Cardiac muscle cell (in vitro differentiated cells and primary cell): ENCODE measurements at regions not wholly inside any gene's neighbourhood (a gene's known extent, or its start where the extent isn't known, plus 50 kb on each side); places are given as distances from the start of the nearest gene placed in this dataset.

ENCODE experiments used
- DNase-seq, 2 donors: peaks; one replicate each; pipeline versions ENCODE4 v3.0.0 to v3.0.0-alpha.2; 2010 to 2017; ENCODE audit warnings: low read depth in 1 of 2, low spot score in 1 of 2
- H3K27ac ChIP-seq: fragments of 200-600 bp; sonication (generic); 2 replicates; pipeline ENCODE4 v1.5.1; 2016
- H3K27me3 ChIP-seq: fragments of 200-600 bp; sonication (generic); 2 replicates; pipeline ENCODE4 v1.6.0; 2016; ENCODE audit warnings: control low read depth
- H3K36me3 ChIP-seq: fragments of 200-600 bp; sonication (generic); 2 replicates; pipeline ENCODE4 v1.5.1; 2016; ENCODE audit warnings: control low read depth
- H3K4me1 ChIP-seq: fragments of 200-600 bp; sonication (generic); 2 replicates; pipeline ENCODE4 v1.8.1; 2017; ENCODE audit warnings: low read depth, mild to moderate bottlenecking, mixed run types
- H3K4me3 ChIP-seq: fragments of 200-600 bp; sonication (generic); 2 replicates; pipeline ENCODE4 v1.5.1; 2016; ENCODE audit warnings: mild to moderate bottlenecking
- H3K9me3 ChIP-seq: fragments of 200-600 bp; sonication (generic); 2 replicates; pipeline ENCODE4 v1.5.1; 2017; ENCODE audit warnings: low read depth, mild to moderate bottlenecking, control low read depth
- CTCF ChIP-seq: IDR thresholded peaks from 2 replicates; pipeline ENCODE4 v1.5.1; 2012; ENCODE audit warnings: low read depth, mild to moderate bottlenecking, low read length

DNA sequence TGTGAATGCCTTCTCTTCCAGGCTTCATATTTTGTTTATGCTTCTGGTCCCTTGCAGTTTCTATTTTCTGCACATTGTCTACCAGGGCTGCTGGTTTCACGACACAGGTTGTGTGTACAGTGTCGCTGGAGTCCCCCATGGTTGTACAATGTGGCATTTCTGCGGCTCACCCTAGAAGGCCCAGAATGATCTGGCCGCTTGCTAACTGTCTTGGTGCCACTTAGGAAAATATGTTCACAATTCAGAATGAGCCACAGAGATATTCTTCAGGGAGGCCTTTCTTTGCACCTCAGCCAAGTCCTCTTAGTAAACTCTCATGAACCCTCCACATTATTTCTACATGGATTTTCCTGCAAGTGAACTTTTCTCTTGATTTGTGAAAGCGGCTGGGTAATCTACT, 195.4 kb downstream of the SUDS3 start:
- Histone ChIP-seq H3K4me1 (no peaks in the 10 kb centered on the region), H3K27me3 (no peaks in the 10 kb centered on the region), H3K4me3 (no peak overlapping the region), H3K27ac (no peak overlapping the region), H3K36me3 (no peaks in the 10 kb centered on the region), H3K9me3 (no peaks in the 10 kb centered on the region)
- DNase-seq = no peak
- TF ChIP-seq CTCF = no peak

DNA sequence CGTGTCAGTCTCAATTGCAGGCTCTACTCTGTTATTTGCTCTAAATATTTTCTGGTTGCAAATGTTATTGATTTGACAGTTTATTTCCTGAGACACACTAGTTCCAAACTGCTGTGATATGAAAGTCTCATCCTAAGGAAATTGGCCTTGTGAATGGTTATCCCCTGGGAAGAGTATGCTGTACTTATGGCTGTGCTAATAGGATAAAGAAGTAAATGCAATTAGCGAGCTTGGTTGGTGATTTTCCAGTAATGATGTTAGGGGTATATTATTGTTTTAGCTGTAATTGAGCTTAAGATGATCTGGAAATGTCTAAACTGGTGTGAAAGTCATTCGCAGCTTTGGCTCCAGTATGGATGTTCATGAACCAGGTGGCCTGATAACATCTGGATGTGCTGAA, 197.9 kb downstream of the SUDS3 start:
- no peak for TF ChIP-seq CTCF
- Histone ChIP-seq H3K4me3 (no peak overlapping the region), H3K36me3 (no peaks in the 10 kb centered on the region), H3K27me3 (no peaks in the 10 kb centered on the region), H3K27ac (no peak overlapping the region), H3K4me1 (no peaks in the 10 kb centered on the region), H3K9me3 (no peaks in the 10 kb centered on the region)
- no peak for DNase-seq

DNA sequence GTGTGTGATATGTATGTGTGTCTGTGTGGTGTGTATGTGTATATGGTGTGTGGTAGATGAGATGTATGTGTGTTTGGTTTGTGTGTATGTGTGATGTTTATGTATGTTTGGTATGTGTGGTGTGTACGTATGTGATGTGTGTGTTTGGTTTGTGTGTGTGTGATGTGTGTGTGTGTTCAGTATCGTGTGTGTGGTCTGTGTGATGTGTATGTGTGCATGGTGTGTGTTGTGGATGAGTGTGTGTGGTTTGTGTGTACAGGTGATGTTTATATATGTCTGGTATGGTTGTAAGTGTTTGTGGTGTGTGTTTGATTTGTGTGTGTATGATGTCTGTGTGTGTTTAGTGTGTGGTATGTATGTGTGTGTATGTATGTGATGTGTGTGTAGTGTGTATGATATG, 199.4 kb downstream of the SUDS3 start:
- Histone ChIP-seq H3K27ac (no peak overlapping the region), H3K9me3 (no peaks in the 10 kb centered on the region), H3K4me1 (no peaks in the 10 kb centered on the region), H3K27me3 (no peaks in the 10 kb centered on the region), H3K36me3 (no peaks in the 10 kb centered on the region), H3K4me3 (no peak overlapping the region)
- no peak for DNase-seq
- no peak for TF ChIP-seq CTCF

DNA sequence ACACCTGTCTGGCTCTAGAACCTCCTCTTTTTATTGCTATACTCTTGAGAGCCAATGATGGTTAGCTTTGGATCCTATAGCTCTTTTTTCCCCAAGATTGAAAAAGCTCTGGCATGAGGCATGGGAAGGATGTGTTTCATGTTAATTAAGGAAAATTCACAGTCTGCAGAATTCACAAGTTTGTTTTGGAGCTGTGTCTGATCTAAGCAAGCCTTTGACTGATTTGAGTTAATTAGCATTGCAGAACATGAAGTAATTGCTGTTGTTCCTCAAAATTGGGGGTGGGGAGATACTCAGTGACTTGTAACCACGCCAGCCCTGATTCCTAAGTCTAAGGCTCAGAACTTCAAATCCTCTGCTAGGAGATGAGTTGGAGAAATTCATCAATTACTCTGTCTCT, 205.0 kb downstream of the SUDS3 start:
- H3K9me3 ChIP-seq = no peaks in the 10 kb centered on the region

DNA sequence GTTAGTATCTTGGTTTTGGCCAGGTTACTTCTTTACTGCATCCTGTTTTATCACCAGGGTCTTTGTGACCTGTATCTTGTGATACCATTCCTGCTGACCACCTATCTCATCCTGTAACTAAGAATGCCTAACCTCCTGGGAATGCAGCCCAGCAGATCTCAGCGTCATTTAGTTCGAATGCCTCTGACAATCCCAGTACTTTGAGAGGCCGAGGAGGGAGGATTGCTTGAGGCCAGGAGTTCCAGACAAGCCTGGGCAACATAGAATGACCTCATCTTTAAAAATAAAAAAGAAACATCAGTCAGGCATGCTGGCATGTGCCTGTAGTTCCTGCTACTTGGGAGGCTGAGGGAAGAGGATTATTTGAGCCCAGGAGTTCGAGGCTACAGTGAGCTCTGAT, 206.5 kb downstream of the SUDS3 start:
- TF ChIP-seq CTCF = no peak
- DNase-seq = no peak
- Histone ChIP-seq H3K36me3 (no peaks in the 10 kb centered on the region), H3K9me3 (no peaks in the 10 kb centered on the region), H3K27me3 (no peaks in the 10 kb centered on the region), H3K4me3 (no peak overlapping the region), H3K4me1 (no peaks in the 10 kb centered on the region), H3K27ac (no peak overlapping the region)

More for the DNA sequence above, 205.0 kb downstream of the SUDS3 start:
- no peak for DNase-seq
- Histone ChIP-seq H3K27ac (no peak overlapping the region), H3K36me3 (no peaks in the 10 kb centered on the region), H3K4me1 (no peaks in the 10 kb centered on the region), H3K27me3 (no peaks in the 10 kb centered on the region), H3K4me3 (no peak overlapping the region)
- TF ChIP-seq CTCF = no peak

GRCh38 chr12:118586433-118586832, 210.1 kb downstream of the SUDS3 start:
- DNase-seq = no peak
- TF ChIP-seq CTCF = no peak

More at GRCh38 chr12:118586433-118586832, 210.1 kb downstream of the SUDS3 start:
- H3K36me3 ChIP-seq = no peaks in the 10 kb centered on the region
- H3K4me3 ChIP-seq = no peak overlapping the region
- H3K4me1 ChIP-seq = no peaks in the 10 kb centered on the region
- no peak overlapping the region for H3K27ac ChIP-seq
- H3K27me3 ChIP-seq = no peaks in the 10 kb centered on the region
- H3K9me3 ChIP-seq = no peaks in the 10 kb centered on the region
